Mesendoderm (in vitro differentiated cells): ENCODE measurements at regions not wholly inside any gene's neighbourhood (a gene's known extent, or its start where the extent isn't known, plus 50 kb on each side); places are given as distances from the start of the nearest gene placed in this dataset.

Experiments
- DNase-seq: peaks from one replicate; pipeline ENCODE4 v3.0.0; 2013
- H2AK5ac ChIP-seq: 2 replicates; pipeline ENCODE4 v1.6.1; 2013; ENCODE audit warnings: low read length, inconsistent platforms
- H2BK120ac ChIP-seq: 2 replicates; pipeline ENCODE4 v1.6.1; 2013; ENCODE audit warnings: low read depth, mild to moderate bottlenecking, low read length, moderate library complexity, mixed read lengths
- H2BK15ac ChIP-seq: replicated peaks from 2 replicates; pipeline ENCODE4 v1.6.1; 2013; ENCODE audit warnings: low read depth, mild to moderate bottlenecking, moderate library complexity
- H2BK5ac ChIP-seq: 2 replicates; pipeline ENCODE4 v1.6.1; 2013; ENCODE audit warnings: low read length, inconsistent platforms
- H3K18ac ChIP-seq: 2 replicates; pipeline ENCODE4 v1.6.1; 2013; ENCODE audit warnings: mild to moderate bottlenecking, low read length, mixed read lengths
- H3K23ac ChIP-seq: one replicate; pipeline ENCODE4 v1.6.1; 2013; ENCODE audit warnings: low read length
- H3K27ac ChIP-seq: 2 replicates; pipeline ENCODE4 v1.5.1; 2013; ENCODE audit warnings: low read depth, mild to moderate bottlenecking, inconsistent platforms, low read length, moderate library complexity
- H3K27me3 ChIP-seq: 2 replicates; pipeline ENCODE4 v1.6.1; 2013; ENCODE audit warnings: low read length, control low read depth, mild to moderate bottlenecking, inconsistent platforms; ENCODE audit not compliant: insufficient read depth, poor library complexity
- H3K36me3 ChIP-seq: 2 replicates; pipeline ENCODE4 v1.6.1; 2013; ENCODE audit warnings: low read length, inconsistent platforms; ENCODE audit not compliant: control insufficient read depth, insufficient read depth
- H3K4ac ChIP-seq: one replicate; pipeline ENCODE4 v1.6.1; 2013; ENCODE audit warnings: low read depth, mild to moderate bottlenecking, low read length, moderate library complexity
- H3K4me1 ChIP-seq: 2 replicates; pipeline ENCODE4 v1.6.1; 2013; ENCODE audit warnings: low read depth, low read length, inconsistent platforms; ENCODE audit not compliant: control insufficient read depth
- H3K4me2 ChIP-seq: 2 replicates; pipeline ENCODE4 v1.6.1; 2013; ENCODE audit warnings: low read length
- H3K4me3 ChIP-seq: 2 replicates; pipeline ENCODE4 v1.5.1; 2013; ENCODE audit warnings: mild to moderate bottlenecking, low read length
- H3K56ac ChIP-seq: one replicate; pipeline ENCODE4 v1.6.1; 2013; ENCODE audit warnings: low read length
- H3K79me1 ChIP-seq: 2 replicates; pipeline ENCODE4 v1.6.1; 2013; ENCODE audit warnings: low read length, inconsistent platforms
- H3K79me2 ChIP-seq: 2 replicates; pipeline ENCODE4 v1.6.1; 2013; ENCODE audit warnings: mild to moderate bottlenecking, low read length; ENCODE audit not compliant: control insufficient read depth, insufficient read depth
- H3K9ac ChIP-seq: 2 replicates; pipeline ENCODE4 v1.6.1; 2013; ENCODE audit warnings: low read length, inconsistent platforms
- H4K5ac ChIP-seq: one replicate; pipeline ENCODE4 v1.6.1; 2013; ENCODE audit warnings: low read length
- H4K8ac ChIP-seq: one replicate; pipeline ENCODE4 v1.6.1; 2013; ENCODE audit warnings: low read depth, mild to moderate bottlenecking, control low read depth, low read length, moderate library complexity
- WGBS: extraction: QIAGEN DNeasy Blood & Tissue Kit; methylation state at CpG from one replicate; pipeline ENCODE4 v1.1.7; 2013; ENCODE audit warnings: low lambda C conversion rate, missing lambda C conversion rate; ENCODE audit not compliant: insufficient coverage; ENCODE audit errors: extremely low coverage; 5-methylcytosine and 5-hydroxymethylcytosine counted together

DNA sequence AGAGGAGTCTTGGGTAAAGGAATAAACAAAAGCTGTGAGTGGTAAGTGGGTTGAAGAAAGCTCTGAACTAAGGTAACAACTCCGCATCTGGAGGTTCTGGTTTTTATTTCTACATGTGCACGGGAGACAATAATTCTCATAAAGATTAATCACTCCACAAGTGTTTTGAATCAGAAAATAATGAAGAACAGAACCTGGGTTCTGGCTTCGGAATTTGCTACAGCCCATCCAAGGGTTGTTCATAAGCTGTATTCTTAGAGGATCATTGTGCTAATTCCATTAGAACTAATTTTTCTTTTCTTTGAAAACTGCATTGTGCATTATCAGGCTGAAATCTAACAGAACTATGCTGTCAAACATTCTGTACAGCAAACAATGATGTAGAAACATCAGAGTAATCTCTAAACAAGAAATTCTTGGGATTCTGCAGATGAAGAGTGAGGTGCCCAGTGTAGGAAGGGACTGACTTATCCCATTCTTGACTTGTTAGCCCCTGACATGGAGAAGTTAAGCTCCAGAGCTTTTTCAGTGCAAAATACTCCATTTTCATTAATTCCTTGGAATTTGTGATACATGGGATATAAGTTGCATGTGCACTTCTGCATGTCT is 368.2 kb downstream of the COG6 start:
- Histone ChIP-seq H3K4ac (no peak overlapping the region), H4K8ac (no peak overlapping the region), H3K56ac (no peak overlapping the region), H3K4me2 (no peak overlapping the region), H2BK15ac (no peak overlapping the region), H4K5ac (no peak overlapping the region), H3K27me3 (no peaks in the 10 kb centered on the region), H3K79me1 (no peaks in the 10 kb centered on the region), H3K4me3 (no peak overlapping the region), H3K79me2 (no peaks in the 10 kb centered on the region), H2AK5ac (no peak overlapping the region), H3K27ac (no peak overlapping the region), H2BK120ac (no peak overlapping the region), H2BK5ac (no peak overlapping the region), H3K4me1 (no peaks in the 10 kb centered on the region), H3K9ac (no peak overlapping the region), H3K23ac (no peak overlapping the region), H3K18ac (no peak overlapping the region), H3K36me3 (no peaks in the 10 kb centered on the region)
- WGBS = no CpG with 5 or more reads among the region's 3 CpGs
- DNase-seq = no peak

DNA sequence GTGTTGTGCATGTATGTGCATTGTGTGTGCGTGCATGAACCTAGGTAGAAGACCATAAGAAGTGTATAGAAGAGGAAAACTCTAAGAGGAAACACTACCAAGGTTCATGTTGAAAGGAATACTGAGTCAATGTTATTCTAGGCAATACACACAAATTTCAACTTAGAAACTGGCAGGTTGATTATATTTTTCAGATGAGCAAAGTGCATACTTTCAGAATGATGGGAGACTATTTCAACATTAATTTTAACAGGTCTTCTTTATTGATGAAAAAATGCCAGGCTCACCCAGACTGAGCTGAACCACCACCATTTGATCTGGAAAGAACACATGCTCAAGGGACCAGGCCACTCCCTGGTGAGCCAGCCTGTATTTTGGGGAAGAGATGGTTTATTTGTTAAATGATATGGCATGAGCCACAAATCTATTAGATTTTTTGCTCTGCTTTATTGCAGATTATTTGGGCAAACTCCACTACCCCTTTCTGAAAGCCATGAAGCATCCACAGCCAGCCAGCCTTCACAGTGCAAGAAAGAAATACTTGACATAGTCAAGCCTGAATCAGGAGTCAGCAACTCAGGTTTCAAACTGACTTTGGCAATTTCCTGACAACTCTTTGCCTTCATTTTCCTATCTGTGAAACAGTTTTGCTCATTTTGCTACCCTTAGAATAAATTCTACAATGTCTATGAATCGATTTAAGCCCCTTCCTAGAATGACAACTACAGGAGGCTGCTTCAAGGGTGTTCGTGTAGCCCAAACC is 368.9 kb downstream of the COG6 start:
- no CpG with 5 or more reads among the region's 3 CpGs for WGBS
- no peak for DNase-seq
- no peak overlapping the region for H4K5ac ChIP-seq

DNA sequence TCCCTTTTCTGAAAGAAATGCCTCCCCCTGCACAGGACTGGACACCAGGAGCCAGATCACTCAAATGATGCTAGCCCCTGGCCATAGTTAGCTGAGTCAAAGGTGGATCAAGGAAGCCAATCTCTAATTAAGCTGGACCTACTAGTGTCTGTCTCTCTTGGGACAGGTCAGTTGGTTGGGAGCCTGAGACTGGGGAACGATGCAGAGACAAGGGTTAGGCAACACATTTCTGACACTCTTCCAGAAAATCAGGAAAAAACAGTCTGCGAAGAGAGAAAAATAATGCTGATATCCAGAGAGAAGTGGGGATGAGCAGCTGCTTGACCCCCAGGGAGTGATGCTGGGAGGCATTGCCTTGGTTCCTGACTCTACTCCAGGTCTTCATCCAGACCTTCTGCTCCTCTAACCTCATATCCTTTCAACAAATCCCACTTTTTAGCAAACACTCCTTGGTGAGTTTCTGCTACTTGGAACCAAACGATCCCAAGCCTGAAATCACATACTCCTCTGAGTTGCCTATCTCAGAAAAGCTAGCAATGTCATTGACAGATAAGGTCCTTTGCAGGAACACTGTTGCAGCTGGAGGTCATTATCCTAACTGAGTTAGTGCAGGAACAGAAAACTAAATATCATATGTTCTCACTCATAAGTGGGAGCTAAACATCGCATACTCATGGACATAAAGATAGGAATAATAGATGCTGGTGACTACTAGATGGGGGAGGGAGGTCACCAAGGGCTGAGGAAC is 369.7 kb downstream of the COG6 start:
- no peak overlapping the region for H3K4me3 ChIP-seq
- no peak overlapping the region for H2BK15ac ChIP-seq
- H3K4me1 ChIP-seq = no peaks in the 10 kb centered on the region
- H3K4ac ChIP-seq = no peak overlapping the region
- H2BK120ac ChIP-seq = no peak overlapping the region
- no peak overlapping the region for H3K23ac ChIP-seq
- no peak overlapping the region for H2BK5ac ChIP-seq
- H3K4me2 ChIP-seq = no peak overlapping the region
- H3K9ac ChIP-seq = no peak overlapping the region
- H2AK5ac ChIP-seq = no peak overlapping the region
- H3K27me3 ChIP-seq = no peaks in the 10 kb centered on the region
- no peak overlapping the region for H3K18ac ChIP-seq
- H3K56ac ChIP-seq = no peak overlapping the region
- no CpG with 5 or more reads among the region's 4 CpGs for WGBS
- no peak overlapping the region for H4K8ac ChIP-seq
- H3K79me1 ChIP-seq = no peaks in the 10 kb centered on the region
- no peak overlapping the region for H3K27ac ChIP-seq
- DNase-seq = no peak
- H4K5ac ChIP-seq = no peak overlapping the region
- no peaks in the 10 kb centered on the region for H3K79me2 ChIP-seq
- no peaks in the 10 kb centered on the region for H3K36me3 ChIP-seq

More for the DNA sequence above, 368.9 kb downstream of the COG6 start:
- no peak overlapping the region for H3K56ac ChIP-seq
- H3K4ac ChIP-seq = no peak overlapping the region
- H3K18ac ChIP-seq = no peak overlapping the region
- no peak overlapping the region for H3K23ac ChIP-seq
- no peaks in the 10 kb centered on the region for H3K79me2 ChIP-seq
- H3K27me3 ChIP-seq = no peaks in the 10 kb centered on the region
- no peak overlapping the region for H2AK5ac ChIP-seq
- H4K8ac ChIP-seq = no peak overlapping the region
- no peak overlapping the region for H2BK120ac ChIP-seq
- H3K27ac ChIP-seq = no peak overlapping the region
- no peak overlapping the region for H3K9ac ChIP-seq
- H3K36me3 ChIP-seq = no peaks in the 10 kb centered on the region
- no peak overlapping the region for H2BK5ac ChIP-seq
- no peaks in the 10 kb centered on the region for H3K79me1 ChIP-seq
- no peak overlapping the region for H3K4me2 ChIP-seq
- no peak overlapping the region for H2BK15ac ChIP-seq
- no peak overlapping the region for H3K4me3 ChIP-seq
- no peaks in the 10 kb centered on the region for H3K4me1 ChIP-seq

DNA sequence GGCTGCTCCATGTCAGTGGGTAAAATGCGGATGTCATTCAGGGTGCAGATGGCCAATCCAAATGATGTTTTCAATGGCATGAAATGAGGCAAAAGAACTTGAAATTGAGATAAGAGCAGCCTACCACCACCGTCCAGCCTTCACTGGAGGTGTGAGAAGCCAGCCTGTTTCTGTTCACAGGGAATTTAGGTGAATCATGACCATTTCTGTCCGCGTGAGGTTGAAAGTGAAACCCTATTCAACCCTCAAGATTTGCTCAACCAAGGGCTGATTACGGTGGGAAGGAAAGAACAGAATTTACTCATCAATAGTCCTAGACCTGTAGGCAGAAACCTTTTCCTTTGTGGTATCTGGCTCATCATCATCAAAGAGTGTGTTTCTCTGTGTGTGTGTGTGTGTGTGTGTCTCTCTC is 370.7 kb downstream of the COG6 start:
- Histone ChIP-seq H3K79me1 (no peaks in the 10 kb centered on the region), H3K27me3 (no peaks in the 10 kb centered on the region), H2BK5ac (no peak overlapping the region), H3K18ac (no peak overlapping the region), H3K23ac (no peak overlapping the region), H3K79me2 (no peaks in the 10 kb centered on the region), H3K4me3 (no peak overlapping the region), H3K9ac (no peak overlapping the region), H3K4me2 (no peak overlapping the region), H2AK5ac (no peak overlapping the region), H4K5ac (no peak overlapping the region), H3K27ac (no peak overlapping the region), H3K56ac (no peak overlapping the region), H3K4ac (no peak overlapping the region), H2BK120ac (no peak overlapping the region), H3K36me3 (no peaks in the 10 kb centered on the region), H3K4me1 (no peaks in the 10 kb centered on the region), H2BK15ac (no peak overlapping the region), H4K8ac (no peak overlapping the region)
- no peak for DNase-seq
- no CpG with 5 or more reads among the region's 5 CpGs for WGBS

DNA sequence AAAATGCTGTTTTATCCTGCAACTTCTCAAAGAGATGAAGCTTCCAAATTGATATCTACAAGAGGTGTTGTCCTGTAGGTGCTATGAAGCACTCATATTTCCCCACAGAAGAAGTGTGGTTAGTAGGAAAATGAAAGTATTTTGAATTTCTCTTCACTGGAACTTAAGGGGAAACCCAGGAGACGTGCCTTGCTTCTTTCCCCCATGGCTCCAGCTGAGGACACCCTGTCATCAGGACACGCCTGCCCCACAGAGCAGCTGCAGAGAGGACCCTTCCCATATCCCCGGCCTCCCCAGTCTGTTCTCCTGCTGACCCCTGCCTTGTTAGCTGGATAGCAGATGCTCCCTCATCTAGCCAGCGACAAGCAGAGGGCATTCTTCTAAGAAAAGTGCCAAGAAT is 371.3 kb downstream of the COG6 start:
- H3K4me3 ChIP-seq = no peak overlapping the region
- H3K79me2 ChIP-seq = no peaks in the 10 kb centered on the region
- no peak overlapping the region for H3K27ac ChIP-seq
- H3K27me3 ChIP-seq = no peaks in the 10 kb centered on the region
- H3K18ac ChIP-seq = no peak overlapping the region
- no peak overlapping the region for H2BK5ac ChIP-seq
- H4K5ac ChIP-seq = no peak overlapping the region
- H3K79me1 ChIP-seq = no peaks in the 10 kb centered on the region
- H2AK5ac ChIP-seq = no peak overlapping the region
- H2BK120ac ChIP-seq = no peak overlapping the region
- no peak overlapping the region for H3K23ac ChIP-seq
- no peak overlapping the region for H4K8ac ChIP-seq
- no peak overlapping the region for H3K56ac ChIP-seq
- H2BK15ac ChIP-seq = no peak overlapping the region
- H3K4me2 ChIP-seq = no peak overlapping the region
- H3K4me1 ChIP-seq = no peaks in the 10 kb centered on the region
- H3K9ac ChIP-seq = no peak overlapping the region
- H3K4ac ChIP-seq = no peak overlapping the region
- DNase-seq = no peak
- no CpG with 5 or more reads among the region's 4 CpGs for WGBS
- no peaks in the 10 kb centered on the region for H3K36me3 ChIP-seq
